HG03135 (cell line): ENCODE measurements at regions not wholly inside any gene's neighbourhood (a gene's known extent, or its start where the extent isn't known, plus 50 kb on each side); places are given as distances from the start of the nearest gene placed in this dataset.
"Not testable (repeated sequence)": the region's sequence is repeated elsewhere in the genome, so short reads cannot be mapped to it uniquely, and the experiment has no call there.

Experiments
- ATAC-seq: cut with Tn5 transposase; IDR thresholded peaks from one replicate; pipeline ENCODE4 v1.9.1; 2021; ENCODE audit warnings: mild to moderate bottlenecking, moderate library complexity; ENCODE audit not compliant: unreplicated experiment

- no peak for ATAC-seq
These were observed 714.1 kb downstream of the ZNF385D start for GRCh38 chr3:21036888-21037287.

GRCh38 chr3:21028412-21028811, 722.6 kb downstream of the ZNF385D start:
- no peak for ATAC-seq

- no peak for ATAC-seq
These were observed 726.4 kb downstream of the ZNF385D start for GRCh38 chr3:21024563-21024962.

GRCh38 chr3:21020681-21021080, 730.3 kb downstream of the ZNF385D start:
- no peak for ATAC-seq

- no peak for ATAC-seq
These were observed 731.0 kb downstream of the ZNF385D start for GRCh38 chr3:21020043-21020442.

GRCh38 chr3:21017115-21017852, 733.7 kb downstream of the ZNF385D start:
- no peak for ATAC-seq

- no peak for ATAC-seq
These were observed 737.4 kb downstream of the ZNF385D start for GRCh38 chr3:21013566-21013965.

GRCh38 chr3:20999661-21000060, 751.3 kb downstream of the ZNF385D start:
- ATAC-seq: no peak

GRCh38 chr3:20997183-20997582, 753.8 kb downstream of the ZNF385D start:
- no peak for ATAC-seq

- no peak for ATAC-seq
These were observed 760.1 kb downstream of the ZNF385D start for GRCh38 chr3:20990896-20991295.

GRCh38 chr3:20989653-20990052, 761.4 kb downstream of the ZNF385D start:
- not testable (repeated sequence) for ATAC-seq

GRCh38 chr3:20984594-20985205, 766.3 kb downstream of the ZNF385D start:
- ATAC-seq: no peak

- no peak for ATAC-seq
These were observed 775.8 kb downstream of the ZNF385D start for GRCh38 chr3:20975188-20975651.

GRCh38 chr3:20974396-20974795, 776.6 kb downstream of the ZNF385D start:
- ATAC-seq: no peak

- not testable (repeated sequence) for ATAC-seq
These were observed 780.2 kb downstream of the ZNF385D start for GRCh38 chr3:20970807-20971206.

- ATAC-seq: not testable (repeated sequence)
These were observed 781.5 kb upstream of the SGO1 start for GRCh38 chr3:20967485-20967884.

- ATAC-seq: no peak
These were observed 772.2 kb upstream of the SGO1 start for GRCh38 chr3:20958161-20958560.

GRCh38 chr3:20945892-20946291, 759.9 kb upstream of the SGO1 start:
- ATAC-seq: no peak

- no peak for ATAC-seq
These were observed 749.8 kb upstream of the SGO1 start for GRCh38 chr3:20935791-20936190.

- no peak for ATAC-seq
These were observed 745.8 kb upstream of the SGO1 start for GRCh38 chr3:20931834-20932233.

- no peak for ATAC-seq
These were observed 744.0 kb upstream of the SGO1 start for GRCh38 chr3:20930034-20930433.

GRCh38 chr3:20924646-20925385, 738.8 kb upstream of the SGO1 start:
- ATAC-seq: no peak
